CD14-positive monocyte (primary cell): ENCODE measurements at regions not wholly inside any gene's neighbourhood (a gene's known extent, or its start where the extent isn't known, plus 50 kb on each side); places are given as distances from the start of the nearest gene placed in this dataset.

Experiments
- DNase-seq, 3 donors: peaks; one replicate each; pipeline ENCODE4 v3.0.0-alpha.2; 2011 to 2022
- H2AFZ ChIP-seq: 2 replicates; pipeline ENCODE4 v1.6.0; 2012; ENCODE audit warnings: mild to moderate bottlenecking, low read depth, low read length, inconsistent platforms; ENCODE audit not compliant: insufficient read depth, poor library complexity, severe bottlenecking
- H3K27ac ChIP-seq, 2 donors: 1 replicate in 1 of 2; 2 replicates in 1 of 2; pipeline ENCODE4 v1.5.1; 2012 to 2013; ENCODE audit warnings: low read length in 2 of 2, control low read depth in 1 of 2, inconsistent platforms in 1 of 2, low read depth in 1 of 2, mild to moderate bottlenecking in 1 of 2
- H3K27me3 ChIP-seq, 2 donors: one replicate each; pipeline versions ENCODE4 v1.6.0 to v1.6.1; 2011 to 2013; ENCODE audit warnings: low read length in 2 of 2; ENCODE audit not compliant: control insufficient read depth in 2 of 2, insufficient read depth in 2 of 2
- H3K36me3 ChIP-seq, 2 donors: replicated peaks in 1 of 2; 1 replicate in 1 of 2; 2 replicates in 1 of 2; pipeline versions ENCODE4 v1.5.1 to v1.6.1; 2012 to 2013; ENCODE audit warnings: low read length in 2 of 2, control low read depth in 1 of 2, inconsistent platforms in 1 of 2, mild to moderate bottlenecking in 1 of 2; ENCODE audit not compliant: insufficient read depth in 2 of 2, control insufficient read depth in 1 of 2
- H3K4me1 ChIP-seq, 2 donors: 1 replicate in 1 of 2; 2 replicates in 1 of 2; pipeline versions ENCODE4 v1.5.1 to v1.6.1; 2012 to 2013; ENCODE audit warnings: low read length in 2 of 2, control low read depth in 1 of 2, inconsistent platforms in 1 of 2, mild to moderate bottlenecking in 1 of 2, moderate library complexity in 1 of 2; ENCODE audit not compliant: insufficient read depth in 2 of 2, control insufficient read depth in 1 of 2
- H3K4me2 ChIP-seq: replicated peaks from 2 replicates; pipeline ENCODE3; 2012; ENCODE audit warnings: low read length, moderate library complexity, mild to moderate bottlenecking; ENCODE audit not compliant: poor library complexity, severe bottlenecking; ENCODE audit errors: extremely low read depth
- H3K4me3 ChIP-seq, 3 experiments: fragments of 200-600 bp in 1 of 3; sonication (generic) in 1 of 3; replicated peaks in 1 of 3; 1 replicate in 2 of 3; 2 replicates in 1 of 3; pipeline ENCODE4 v1.5.1; 2011 to 2013; ENCODE audit warnings: low read length in 3 of 3, mild to moderate bottlenecking in 3 of 3, control low read depth in 2 of 3, low read depth in 2 of 3, inconsistent platforms in 1 of 3, moderate library complexity in 1 of 3
- H3K79me2 ChIP-seq: 2 replicates; pipeline ENCODE4 v1.6.0; 2012; ENCODE audit warnings: mild to moderate bottlenecking, control low read depth, inconsistent platforms, low read length, moderate library complexity; ENCODE audit not compliant: insufficient read depth
- H3K9ac ChIP-seq: 2 replicates; pipeline ENCODE4 v1.6.0; 2017; ENCODE audit warnings: low read length, mild to moderate bottlenecking; ENCODE audit not compliant: insufficient read depth, poor library complexity, severe bottlenecking
- H3K9me3 ChIP-seq, 2 donors: replicated peaks in 1 of 2; 1 replicate in 1 of 2; 2 replicates in 1 of 2; pipeline versions ENCODE4 v1.5.1 to v1.6.1; 2012 to 2013; ENCODE audit warnings: low read length in 2 of 2, control low read depth in 1 of 2; ENCODE audit not compliant: control insufficient read depth in 1 of 2, insufficient read depth in 1 of 2
- H4K20me1 ChIP-seq: 2 replicates; pipeline ENCODE4 v1.6.0; 2012; ENCODE audit warnings: mild to moderate bottlenecking, low read length, control low read depth, moderate library complexity; ENCODE audit not compliant: insufficient read depth
- H3K27ac Mint-ChIP-seq, 7 donors: one replicate each; pipeline ENCODE4 v1.8.0; 2020; ENCODE audit warnings: mild to moderate bottlenecking in 7 of 7, mixed read lengths in 7 of 7, moderate library complexity in 6 of 7, inconsistent platforms in 2 of 7
- H3K27me3 Mint-ChIP-seq, 3 donors: one replicate each; pipeline ENCODE4 v1.8.0; 2021 to 2022; ENCODE audit warnings: low read depth in 3 of 3, mild to moderate bottlenecking in 3 of 3, mixed read lengths in 3 of 3, moderate library complexity in 3 of 3, inconsistent platforms in 1 of 3
- H3K36me3 Mint-ChIP-seq, 2 donors: one replicate each; pipeline ENCODE4 v1.8.0; 2020; ENCODE audit warnings: mixed read lengths in 2 of 2, inconsistent platforms in 1 of 2, mild to moderate bottlenecking in 1 of 2
- H3K4me1 Mint-ChIP-seq: one replicate; pipeline ENCODE4 v1.8.0; 2020; ENCODE audit warnings: mild to moderate bottlenecking, mixed read lengths
- H3K4me3 Mint-ChIP-seq, 2 donors: one replicate each; pipeline ENCODE4 v1.8.0; 2020; ENCODE audit warnings: mild to moderate bottlenecking in 2 of 2, mixed read lengths in 2 of 2, moderate library complexity in 1 of 2
- H3K9me3 Mint-ChIP-seq, 7 donors: one replicate each; pipeline ENCODE4 v1.8.0; 2020 to 2022; ENCODE audit warnings: mixed read lengths in 7 of 7, mild to moderate bottlenecking in 6 of 7, moderate library complexity in 6 of 7, inconsistent platforms in 2 of 7
- WGBS: methylation state at CpG from one replicate; pipeline ENCODE4 v1.1.5; 2013; ENCODE audit warnings: missing lambda C conversion rate; ENCODE audit not compliant: insufficient coverage; 5-methylcytosine and 5-hydroxymethylcytosine counted together
- intact Hi-C, 2 donors: fragments of 100-400 bp; cut with micrococcal nuclease; formaldehyde crosslinking; loops; one replicate each; pipeline versions ENCODE4 v1.15.0 to v1.15.1; 2023
- TF ChIP-seq, protein P1 (sequence below): fragments of 200-600 bp; IDR thresholded peaks from one replicate; pipeline ENCODE4 v1.8.0; 2022; ENCODE audit warnings: antibody characterized with exemption, mild to moderate bottlenecking

- no peak overlapping the region for H3K4me3 ChIP-seq
- Mint-ChIP-seq H3K9me3 (peaks cover 1 to 9% (median 7%) of the 10 kb centered on the region in 7 donors), H3K4me3 (no peak overlapping the region), H3K27me3 (peaks cover 0 to 3% (median 1%) of the 10 kb centered on the region in 3 donors), H3K27ac (no peak overlapping the region), H3K36me3 (no peaks in the 10 kb centered on the region), H3K4me1 (no peaks in the 10 kb centered on the region)
- no peak overlapping the region for H3K27ac ChIP-seq
- WGBS = no CpG with 5 or more reads among the region's 11 CpGs
- intact Hi-C loops = no loop called here
- no peak overlapping the region for H2AFZ ChIP-seq
- DNase-seq = no peak
- no peaks in the 10 kb centered on the region for H4K20me1 ChIP-seq
- TF ChIP-seq, protein P1, sequence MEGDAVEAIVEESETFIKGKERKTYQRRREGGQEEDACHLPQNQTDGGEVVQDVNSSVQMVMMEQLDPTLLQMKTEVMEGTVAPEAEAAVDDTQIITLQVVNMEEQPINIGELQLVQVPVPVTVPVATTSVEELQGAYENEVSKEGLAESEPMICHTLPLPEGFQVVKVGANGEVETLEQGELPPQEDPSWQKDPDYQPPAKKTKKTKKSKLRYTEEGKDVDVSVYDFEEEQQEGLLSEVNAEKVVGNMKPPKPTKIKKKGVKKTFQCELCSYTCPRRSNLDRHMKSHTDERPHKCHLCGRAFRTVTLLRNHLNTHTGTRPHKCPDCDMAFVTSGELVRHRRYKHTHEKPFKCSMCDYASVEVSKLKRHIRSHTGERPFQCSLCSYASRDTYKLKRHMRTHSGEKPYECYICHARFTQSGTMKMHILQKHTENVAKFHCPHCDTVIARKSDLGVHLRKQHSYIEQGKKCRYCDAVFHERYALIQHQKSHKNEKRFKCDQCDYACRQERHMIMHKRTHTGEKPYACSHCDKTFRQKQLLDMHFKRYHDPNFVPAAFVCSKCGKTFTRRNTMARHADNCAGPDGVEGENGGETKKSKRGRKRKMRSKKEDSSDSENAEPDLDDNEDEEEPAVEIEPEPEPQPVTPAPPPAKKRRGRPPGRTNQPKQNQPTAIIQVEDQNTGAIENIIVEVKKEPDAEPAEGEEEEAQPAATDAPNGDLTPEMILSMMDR = no peak
- no peak overlapping the region for H3K4me2 ChIP-seq
- no peak overlapping the region for H3K9ac ChIP-seq
- H3K36me3 ChIP-seq = no peaks in the 10 kb centered on the region
- peaks cover 0 to 5% of the 10 kb centered on the region in 2 donors for H3K9me3 ChIP-seq
- no peaks in the 10 kb centered on the region for H3K27me3 ChIP-seq
- H3K79me2 ChIP-seq = no peaks in the 10 kb centered on the region
- H3K4me1 ChIP-seq = no peaks in the 10 kb centered on the region
Measured at GRCh38 chr5:2265341-2265740, 382.6 kb upstream of the IRX4 start.

- Histone ChIP-seq H3K4me2 (no peak overlapping the region), H4K20me1 (no peaks in the 10 kb centered on the region), H3K27ac (no peak overlapping the region), H3K4me3 (no peak overlapping the region), H3K27me3 (no peaks in the 10 kb centered on the region), H3K4me1 (no peaks in the 10 kb centered on the region), H3K79me2 (no peaks in the 10 kb centered on the region), H3K9me3 (peaks cover 0 to 5% of the 10 kb centered on the region in 2 donors), H3K9ac (no peak overlapping the region), H3K36me3 (no peaks in the 10 kb centered on the region), H2AFZ (no peak overlapping the region)
- WGBS = 81% methylated on average over 11 of the region's 12 CpGs
- TF ChIP-seq, protein P1 = no peak
- no peak for DNase-seq
- Mint-ChIP-seq H3K27me3 (peaks cover 0 to 4% (median 1%) of the 10 kb centered on the region in 3 donors), H3K27ac (no peak overlapping the region), H3K9me3 (peaks cover 1 to 12% (median 7%) of the 10 kb centered on the region in 7 donors), H3K4me3 (no peak overlapping the region), H3K4me1 (no peaks in the 10 kb centered on the region), H3K36me3 (no peaks in the 10 kb centered on the region)
- intact Hi-C loops = no loop called here
Measured at GRCh38 chr5:2263763-2264162, 381.0 kb upstream of the IRX4 start.
